Esophagus mucosa (tissue), 1 donor: ENCODE measurements at regions not wholly inside any gene's neighbourhood (a gene's known extent, or its start where the extent isn't known, plus 50 kb on each side); places are given as distances from the start of the nearest gene placed in this dataset.

Source experiments
- ATAC-seq: fragments of 200-7000 bp; cut with Tn5 transposase; one replicate; pipeline ENCODE4 v1.9.1; 2020
- donor health status: DM: yes; HTN: yes; CAD: no.

- peak; percentile 14 for ATAC-seq
Measured at GRCh38 chr11:62026739-62027370, 59.4 kb upstream of the FTH1 start.

DNA sequence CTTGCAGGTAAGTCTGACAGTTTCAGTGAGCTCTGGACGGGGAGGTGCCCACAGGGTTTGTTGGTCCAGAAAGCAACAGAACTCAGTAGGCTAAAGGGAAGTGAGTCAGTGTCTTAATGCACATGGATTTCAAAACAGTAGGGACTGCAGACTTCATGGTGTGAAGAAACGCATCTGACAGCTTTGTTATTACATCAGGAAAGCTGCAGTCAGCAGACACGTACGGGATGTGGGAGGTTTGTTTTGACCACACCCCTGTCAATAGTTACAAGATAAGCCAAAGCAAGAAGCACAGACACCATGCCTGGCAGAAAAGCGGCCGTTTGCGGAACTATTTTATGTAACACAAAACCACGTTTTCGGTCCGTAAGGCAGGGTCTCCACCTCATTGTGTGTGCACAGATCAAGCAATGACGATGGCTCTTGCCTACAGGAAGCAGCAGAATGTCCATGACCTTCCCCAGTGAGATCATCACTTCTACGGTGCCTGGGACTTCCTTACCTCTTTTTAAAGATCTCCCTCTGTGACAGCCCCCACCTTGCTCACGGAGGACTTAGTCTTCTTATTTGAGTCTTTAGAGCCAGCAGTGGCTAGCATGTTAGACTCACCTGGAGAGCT, 58.2 kb upstream of the FTH1 start:
- peak; percentile 95 for ATAC-seq

- ATAC-seq: no peak
Measured at GRCh38 chr11:62024936-62025486, 57.6 kb upstream of the FTH1 start.

- no peak for ATAC-seq
Measured at GRCh38 chr11:62022211-62022610, 54.8 kb upstream of the FTH1 start.

DNA sequence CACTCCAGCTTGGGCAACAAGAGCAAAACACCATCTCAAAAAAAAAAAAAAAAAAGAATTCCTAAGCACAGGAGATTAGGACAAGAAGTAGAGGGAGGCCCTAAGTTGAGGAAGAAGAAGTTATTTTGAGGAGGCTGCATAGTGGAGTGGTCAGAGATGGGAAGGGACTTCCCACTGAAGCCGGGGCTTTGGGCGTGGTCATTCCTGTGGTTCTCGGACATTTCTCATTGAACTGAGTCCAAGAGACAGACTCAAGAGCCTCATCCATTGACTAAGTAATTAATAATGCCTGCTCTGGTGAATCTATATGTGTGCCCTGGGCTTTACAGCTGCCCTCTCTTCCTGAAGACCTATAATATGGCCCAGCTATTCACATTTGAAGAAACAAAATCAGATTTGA, 53.2 kb upstream of the FTH1 start:
- ATAC-seq: no peak

- no peak for ATAC-seq
Measured at GRCh38 chr11:62018981-62019664, 51.7 kb upstream of the FTH1 start.

- no peak for ATAC-seq
Measured at GRCh38 chr11:62017878-62018655, 50.6 kb upstream of the FTH1 start.
